ENCODE measurements at regions not wholly inside any gene's neighbourhood (a gene's known extent, or its start where the extent isn't known, plus 50 kb on each side); places are given as distances from the start of the nearest gene placed in this dataset.

DNA sequence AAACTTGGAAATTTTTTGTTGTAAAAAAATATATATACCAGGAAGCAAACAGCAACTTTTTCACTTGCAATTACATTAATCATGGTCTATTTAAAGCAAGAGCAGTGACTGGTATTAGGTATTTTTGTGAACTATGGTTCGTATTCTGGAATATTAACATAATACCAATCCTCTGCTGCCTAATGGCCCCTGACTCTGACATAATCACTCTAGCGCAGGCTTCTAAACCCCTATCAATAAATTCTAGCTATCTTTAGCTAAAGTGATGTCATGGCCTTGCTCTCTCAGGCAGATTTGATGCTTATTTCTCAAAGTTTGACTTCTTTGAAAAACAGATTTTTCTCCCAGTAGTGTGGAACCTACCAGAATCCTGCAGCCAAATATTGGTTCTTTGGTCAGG is 808.3 kb downstream of the VGLL3 start:
- no peak for DNase-seq (ENCODE audit: low spot score)
- Histone ChIP-seq H3K27me3 (ENCODE audit: control insufficient read depth in 4 of 4, insufficient read depth in 4 of 4, low read length in 3 of 4) (no peaks in the 10 kb centered on the region), H3K9me3 (ENCODE audit: control insufficient read depth in 4 of 4, low read length in 3 of 4) (no peaks in the 10 kb centered on the region), H3K36me3 (ENCODE audit: control insufficient read depth in 4 of 4, insufficient read depth in 3 of 4, low read depth in 1 of 4, low read length in 3 of 4) (no peaks in the 10 kb centered on the region), H3K4me1 (ENCODE audit: control insufficient read depth in 4 of 4, insufficient read depth in 4 of 4, low read length in 3 of 4) (no peaks in the 10 kb centered on the region), H3K27ac (ENCODE audit: low read depth in 1 of 2, low read length in 2 of 2) (no peak overlapping the region), H3K4me3 (ENCODE audit: low read depth in 1 of 3, low read length in 3 of 3) (no peak overlapping the region), H3K9ac (ENCODE audit: low read depth in 1 of 2, low read length in 2 of 2) (no peak overlapping the region)
- TF ChIP-seq, protein P1, sequence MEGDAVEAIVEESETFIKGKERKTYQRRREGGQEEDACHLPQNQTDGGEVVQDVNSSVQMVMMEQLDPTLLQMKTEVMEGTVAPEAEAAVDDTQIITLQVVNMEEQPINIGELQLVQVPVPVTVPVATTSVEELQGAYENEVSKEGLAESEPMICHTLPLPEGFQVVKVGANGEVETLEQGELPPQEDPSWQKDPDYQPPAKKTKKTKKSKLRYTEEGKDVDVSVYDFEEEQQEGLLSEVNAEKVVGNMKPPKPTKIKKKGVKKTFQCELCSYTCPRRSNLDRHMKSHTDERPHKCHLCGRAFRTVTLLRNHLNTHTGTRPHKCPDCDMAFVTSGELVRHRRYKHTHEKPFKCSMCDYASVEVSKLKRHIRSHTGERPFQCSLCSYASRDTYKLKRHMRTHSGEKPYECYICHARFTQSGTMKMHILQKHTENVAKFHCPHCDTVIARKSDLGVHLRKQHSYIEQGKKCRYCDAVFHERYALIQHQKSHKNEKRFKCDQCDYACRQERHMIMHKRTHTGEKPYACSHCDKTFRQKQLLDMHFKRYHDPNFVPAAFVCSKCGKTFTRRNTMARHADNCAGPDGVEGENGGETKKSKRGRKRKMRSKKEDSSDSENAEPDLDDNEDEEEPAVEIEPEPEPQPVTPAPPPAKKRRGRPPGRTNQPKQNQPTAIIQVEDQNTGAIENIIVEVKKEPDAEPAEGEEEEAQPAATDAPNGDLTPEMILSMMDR (IDR thresholded peaks at IDR 0.05; ENCODE audit: low read depth, low read length, missing input control): no peak
- WGBS: 79% methylated on average over 2 of the region's 2 CpGs

DNA sequence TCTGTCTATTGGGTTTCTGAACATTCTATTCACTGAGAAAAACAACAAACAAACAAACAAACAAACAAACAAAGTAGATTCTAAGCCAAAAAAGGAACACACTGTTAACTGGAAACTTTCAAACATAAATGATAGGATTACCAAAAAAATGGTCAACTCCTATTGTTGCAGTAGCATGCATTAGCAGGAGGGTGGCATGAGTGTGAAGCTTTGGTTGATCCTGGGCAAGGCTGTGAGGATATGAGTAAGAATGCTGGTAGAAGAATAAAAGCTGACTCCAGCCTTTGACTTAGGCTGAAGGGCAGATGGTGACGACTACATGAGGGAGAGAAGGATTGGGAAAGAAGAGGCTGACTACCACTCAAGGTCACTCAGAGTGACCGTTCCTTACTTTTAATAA is 810.3 kb downstream of the VGLL3 start:
- H3K4me1 ChIP-seq (ENCODE audit: control insufficient read depth in 4 of 4, insufficient read depth in 4 of 4, low read length in 3 of 4): no peaks in the 10 kb centered on the region
- no peaks in the 10 kb centered on the region for H3K36me3 ChIP-seq (ENCODE audit: control insufficient read depth in 4 of 4, insufficient read depth in 3 of 4, low read depth in 1 of 4, low read length in 3 of 4)
- DNase-seq (ENCODE audit: low spot score): no peak
- TF ChIP-seq TAF1 (conservative IDR thresholded peaks at IDR 0.05) (no peak), RXRA (IDR thresholded peaks at IDR 0.05) (no peak), FOXA2 (IDR thresholded peaks at IDR 0.05) (no peak), NR2F2 (IDR thresholded peaks at IDR 0.05) (no peak), HNF4G (IDR thresholded peaks at IDR 0.05) (no peak), SP1 (IDR thresholded peaks at IDR 0.05) (no peak), JUND (IDR thresholded peaks at IDR 0.05) (no peak), YY1 (IDR thresholded peaks at IDR 0.05) (no peak), RAD21 (IDR thresholded peaks at IDR 0.05) (peak; percentile 65), EGR1 (IDR thresholded peaks at IDR 0.05; ENCODE audit: low read depth in 2 of 2) (no peak), HNF4A (conservative IDR thresholded peaks at IDR 0.05) (no peak), GABPA (IDR thresholded peaks at IDR 0.05 in 1 of 2, conservative IDR thresholded peaks at IDR 0.05 in 1 of 2) (no peak), FOXA1 (IDR thresholded peaks at IDR 0.05) (no peak)
- TF ChIP-seq, protein P2, sequence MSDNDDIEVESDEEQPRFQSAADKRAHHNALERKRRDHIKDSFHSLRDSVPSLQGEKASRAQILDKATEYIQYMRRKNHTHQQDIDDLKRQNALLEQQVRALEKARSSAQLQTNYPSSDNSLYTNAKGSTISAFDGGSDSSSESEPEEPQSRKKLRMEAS (IDR thresholded peaks at IDR 0.05): no peak
- TF ChIP-seq, protein P3, sequence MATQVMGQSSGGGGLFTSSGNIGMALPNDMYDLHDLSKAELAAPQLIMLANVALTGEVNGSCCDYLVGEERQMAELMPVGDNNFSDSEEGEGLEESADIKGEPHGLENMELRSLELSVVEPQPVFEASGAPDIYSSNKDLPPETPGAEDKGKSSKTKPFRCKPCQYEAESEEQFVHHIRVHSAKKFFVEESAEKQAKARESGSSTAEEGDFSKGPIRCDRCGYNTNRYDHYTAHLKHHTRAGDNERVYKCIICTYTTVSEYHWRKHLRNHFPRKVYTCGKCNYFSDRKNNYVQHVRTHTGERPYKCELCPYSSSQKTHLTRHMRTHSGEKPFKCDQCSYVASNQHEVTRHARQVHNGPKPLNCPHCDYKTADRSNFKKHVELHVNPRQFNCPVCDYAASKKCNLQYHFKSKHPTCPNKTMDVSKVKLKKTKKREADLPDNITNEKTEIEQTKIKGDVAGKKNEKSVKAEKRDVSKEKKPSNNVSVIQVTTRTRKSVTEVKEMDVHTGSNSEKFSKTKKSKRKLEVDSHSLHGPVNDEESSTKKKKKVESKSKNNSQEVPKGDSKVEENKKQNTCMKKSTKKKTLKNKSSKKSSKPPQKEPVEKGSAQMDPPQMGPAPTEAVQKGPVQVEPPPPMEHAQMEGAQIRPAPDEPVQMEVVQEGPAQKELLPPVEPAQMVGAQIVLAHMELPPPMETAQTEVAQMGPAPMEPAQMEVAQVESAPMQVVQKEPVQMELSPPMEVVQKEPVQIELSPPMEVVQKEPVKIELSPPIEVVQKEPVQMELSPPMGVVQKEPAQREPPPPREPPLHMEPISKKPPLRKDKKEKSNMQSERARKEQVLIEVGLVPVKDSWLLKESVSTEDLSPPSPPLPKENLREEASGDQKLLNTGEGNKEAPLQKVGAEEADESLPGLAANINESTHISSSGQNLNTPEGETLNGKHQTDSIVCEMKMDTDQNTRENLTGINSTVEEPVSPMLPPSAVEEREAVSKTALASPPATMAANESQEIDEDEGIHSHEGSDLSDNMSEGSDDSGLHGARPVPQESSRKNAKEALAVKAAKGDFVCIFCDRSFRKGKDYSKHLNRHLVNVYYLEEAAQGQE (IDR thresholded peaks at IDR 0.05): no peak
- TF ChIP-seq, protein P1 (IDR thresholded peaks at IDR 0.05; ENCODE audit: low read depth, low read length, missing input control): peak; percentile 33
- H3K9ac ChIP-seq (ENCODE audit: low read depth in 1 of 2, low read length in 2 of 2): no peak overlapping the region
- 46% methylated on average over 2 of the region's 2 CpGs for WGBS
- H3K27me3 ChIP-seq (ENCODE audit: control insufficient read depth in 4 of 4, insufficient read depth in 4 of 4, low read length in 3 of 4): no peaks in the 10 kb centered on the region
- no peak overlapping the region for H3K4me3 ChIP-seq (ENCODE audit: low read depth in 1 of 3, low read length in 3 of 3)
- H3K27ac ChIP-seq (ENCODE audit: low read depth in 1 of 2, low read length in 2 of 2): no peak overlapping the region
- H3K9me3 ChIP-seq (ENCODE audit: control insufficient read depth in 4 of 4, low read length in 3 of 4): no peaks in the 10 kb centered on the region
